H1 (cell line): ENCODE measurements at regions not wholly inside any gene's neighbourhood (a gene's known extent, or its start where the extent isn't known, plus 50 kb on each side); places are given as distances from the start of the nearest gene placed in this dataset.

Source experiments
- CTCF ChIA-PET: fragments of 300-600 bp; sonication (Branson Sonifier 250); formaldehyde crosslinking; loops from one replicate; lab custom pipeline; 2021; ENCODE audit not compliant: partially characterized antibody; lab: Charles Lee
- POLR2A ChIA-PET: fragments of 300-600 bp; sonication (Branson Sonifier 250); formaldehyde crosslinking; loops from one replicate; lab custom pipeline; 2021; ENCODE audit warnings: inconsistent platforms; ENCODE audit not compliant: partially characterized antibody; lab: Charles Lee
- DNase-seq, 2 experiments: peaks; one replicate each; pipeline versions ENCODE4 v3.0.0 to v3.0.0-alpha.2; 2010 to 2022; ENCODE audit warnings: low spot score in 2 of 2, low read depth in 1 of 2, mixed read lengths in 1 of 2
- FAIRE-seq: peaks from 2 replicates; lab custom pipeline; 2011; peaks lifted over from hg19 to GRCh38; lab: Jason Lieb, UNC
- H2AFZ ChIP-seq: 2 replicates; pipeline ENCODE4 v1.8.1; 2012; ENCODE audit warnings: low read length, inconsistent platforms
- H2AK5ac ChIP-seq: 2 replicates; pipeline ENCODE4 v1.6.1; 2013; ENCODE audit warnings: low read depth, low read length
- H2BK120ac ChIP-seq: replicated peaks from 2 replicates; pipeline ENCODE3; 2013; ENCODE audit warnings: low read depth, low read length, inconsistent platforms
- H2BK12ac ChIP-seq: 2 replicates; pipeline ENCODE4 v1.6.1; 2013; ENCODE audit warnings: low read depth, low read length
- H2BK15ac ChIP-seq: 2 replicates; pipeline ENCODE4 v1.6.1; 2013; ENCODE audit warnings: low read length
- H2BK20ac ChIP-seq: 2 replicates; pipeline ENCODE4 v1.6.1; 2013; ENCODE audit warnings: low read length
- H2BK5ac ChIP-seq: 2 replicates; pipeline ENCODE4 v1.6.1; 2013; ENCODE audit warnings: low read depth, low read length
- H3K14ac ChIP-seq: 2 replicates; pipeline ENCODE4 v1.6.1; 2013; ENCODE audit warnings: inconsistent platforms; ENCODE audit not compliant: insufficient read length
- H3K18ac ChIP-seq: 2 replicates; pipeline ENCODE4 v1.6.1; 2013; ENCODE audit warnings: low read length; ENCODE audit errors: extremely low read depth
- H3K23ac ChIP-seq: 2 replicates; pipeline ENCODE4 v1.6.1; 2013; ENCODE audit warnings: inconsistent platforms; ENCODE audit not compliant: insufficient read length
- H3K23me2 ChIP-seq: 2 replicates; pipeline ENCODE4 v1.6.1; 2013; ENCODE audit warnings: low read depth, low read length
- H3K27ac ChIP-seq: 2 replicates; pipeline ENCODE4 v1.6.1; 2011; ENCODE audit warnings: low read depth, low read length, inconsistent platforms
- H3K27me3 ChIP-seq, 4 experiments: replicated peaks in 1 of 4; 1 replicate in 1 of 4; 2 replicates in 3 of 4; pipeline versions ENCODE4 v1.6.1 to v1.8.1; 2011 to 2013; ENCODE audit warnings: low read length in 3 of 4, mild to moderate bottlenecking in 3 of 4, inconsistent platforms in 2 of 4, mixed read lengths in 2 of 4, moderate library complexity in 1 of 4; ENCODE audit not compliant: control insufficient read depth in 3 of 4, insufficient read depth in 3 of 4; ENCODE audit errors: extremely low read depth in 1 of 4
- H3K36me3 ChIP-seq, 4 experiments: 2 replicates each; pipeline versions ENCODE4 v1.6.1 to v1.8.1; 2011 to 2013; ENCODE audit warnings: mild to moderate bottlenecking in 4 of 4, low read length in 3 of 4, moderate library complexity in 2 of 4, control low read depth in 1 of 4, inconsistent platforms in 1 of 4; ENCODE audit not compliant: insufficient read depth in 4 of 4, control insufficient read depth in 2 of 4
- H3K4ac ChIP-seq: replicated peaks from 2 replicates; pipeline ENCODE3; 2013; ENCODE audit warnings: low read length, low read depth, mixed read lengths, inconsistent platforms; ENCODE audit not compliant: insufficient read length
- H3K4me1 ChIP-seq, 4 experiments: replicated peaks in 1 of 4; 1 replicate in 1 of 4; 2 replicates in 3 of 4; pipeline versions ENCODE4 v1.6.1 to v1.8.1; 2011 to 2013; ENCODE audit warnings: low read length in 3 of 4, inconsistent platforms in 2 of 4, mixed read lengths in 1 of 4; ENCODE audit not compliant: insufficient read depth in 4 of 4, control insufficient read depth in 3 of 4
- H3K4me2 ChIP-seq, 2 experiments: 2 replicates each; pipeline versions ENCODE4 v1.6.1 to v1.8.1; 2011 to 2013; ENCODE audit warnings: low read depth in 2 of 2, low read length in 2 of 2, control low read depth in 1 of 2, inconsistent platforms in 1 of 2, mild to moderate bottlenecking in 1 of 2; ENCODE audit not compliant: insufficient read depth in 1 of 2
- H3K4me3 ChIP-seq, 4 experiments: fragments of 200-600, 300-600 bp in 1 of 4; sonication (generic), shearing (Covaris generic), sonication (Bioruptor Twin) in 1 of 4; 2 replicates each; pipeline versions ENCODE4 v1.5.1 to v1.8.1; 2011 to 2016; ENCODE audit warnings: low read length in 4 of 4, low read depth in 3 of 4, control low read depth in 2 of 4, inconsistent platforms in 2 of 4, mild to moderate bottlenecking in 2 of 4, mixed read lengths in 1 of 4, moderate library complexity in 1 of 4; ENCODE audit not compliant: insufficient read depth in 2 of 4; ENCODE audit errors: extremely low read depth in 1 of 4
- H3K56ac ChIP-seq: replicated peaks from 2 replicates; pipeline ENCODE3; 2013; ENCODE audit warnings: low read depth, mild to moderate bottlenecking, mixed read lengths, low read length, inconsistent platforms; ENCODE audit not compliant: insufficient read length
- H3K79me1 ChIP-seq: 2 replicates; pipeline ENCODE4 v1.6.1; 2013; ENCODE audit warnings: low read depth, low read length, control low read depth
- H3K79me2 ChIP-seq, 2 experiments: 2 replicates each; pipeline versions ENCODE4 v1.6.1 to v1.8.1; 2012 to 2013; ENCODE audit warnings: low read length in 2 of 2, mild to moderate bottlenecking in 2 of 2, inconsistent platforms in 1 of 2; ENCODE audit not compliant: insufficient read depth in 2 of 2, control insufficient read depth in 1 of 2
- H3K9ac ChIP-seq, 4 experiments: replicated peaks in 1 of 4; 1 replicate in 1 of 4; 2 replicates in 3 of 4; pipeline versions ENCODE4 v1.6.1 to v1.8.1; 2011 to 2013; ENCODE audit warnings: low read depth in 3 of 4, low read length in 3 of 4, control low read depth in 2 of 4, mild to moderate bottlenecking in 2 of 4, moderate library complexity in 2 of 4, inconsistent platforms in 1 of 4; ENCODE audit errors: extremely low read depth in 1 of 4
- H3K9me3 ChIP-seq, 2 experiments: 2 replicates each; pipeline versions ENCODE4 v1.6.1 to v1.8.1; 2012 to 2013; ENCODE audit warnings: mild to moderate bottlenecking in 2 of 2, moderate library complexity in 2 of 2, control low read depth in 1 of 2, inconsistent platforms in 1 of 2, low read depth in 1 of 2, low read length in 1 of 2, mixed read lengths in 1 of 2; ENCODE audit not compliant: insufficient read depth in 2 of 2
- H4K20me1 ChIP-seq, 2 experiments: replicated peaks in 1 of 2; 2 replicates each; pipeline versions ENCODE3 to v1.8.1; 2011 to 2013; ENCODE audit warnings: inconsistent platforms in 2 of 2, low read length in 2 of 2, mild to moderate bottlenecking in 1 of 2; ENCODE audit not compliant: insufficient read depth in 2 of 2, control insufficient read depth in 1 of 2
- H4K5ac ChIP-seq: 2 replicates; pipeline ENCODE4 v1.6.1; 2013; ENCODE audit warnings: low read length, low read depth, mixed read lengths, inconsistent platforms; ENCODE audit not compliant: insufficient read length
- H4K8ac ChIP-seq: 2 replicates; pipeline ENCODE4 v1.8.0; 2013; ENCODE audit warnings: mild to moderate bottlenecking, moderate library complexity, low read length, inconsistent platforms; ENCODE audit not compliant: insufficient read depth; ENCODE audit errors: extremely low read depth
- H4K91ac ChIP-seq: replicated peaks from 2 replicates; pipeline ENCODE3; 2013; ENCODE audit warnings: low read length, mixed read lengths, inconsistent platforms; ENCODE audit not compliant: insufficient read length
- CTBP2 ChIP-seq: IDR thresholded peaks from 2 replicates; pipeline ENCODE4 v1.7.0; 2011; ENCODE audit warnings: borderline replicate concordance, mild to moderate bottlenecking, moderate library complexity, mixed read lengths, low read length; ENCODE audit not compliant: insufficient read depth, insufficient read length
- EGR1 ChIP-seq: IDR thresholded peaks from 2 replicates; pipeline ENCODE4 v1.6.1; 2011; ENCODE audit warnings: low read depth, low read length, borderline replicate concordance
- RBBP5 ChIP-seq: IDR thresholded peaks from 2 replicates; pipeline ENCODE4 v1.7.1; 2012; ENCODE audit warnings: low read depth, mild to moderate bottlenecking, inconsistent platforms, low read length, moderate library complexity, borderline replicate concordance
- SIN3A ChIP-seq, 2 experiments: IDR thresholded peaks in 1 of 2; conservative IDR thresholded peaks in 1 of 2; 2 replicates each; pipeline ENCODE4 v1.6.1; 2011 to 2012; ENCODE audit warnings: low read length in 2 of 2, improper control_type of control experiment in 1 of 2, low read depth in 1 of 2, mild to moderate bottlenecking in 1 of 2
- SIRT6 ChIP-seq: IDR thresholded peaks from one replicate; pipeline ENCODE4 v1.7.1; 2012; ENCODE audit warnings: low read length, inconsistent platforms
- SP1 ChIP-seq: IDR thresholded peaks from 2 replicates; pipeline ENCODE4 v1.6.1; 2011; ENCODE audit warnings: low read depth, low read length
- TBP ChIP-seq: IDR thresholded peaks from 2 replicates; pipeline ENCODE4 v1.6.1; 2011; ENCODE audit warnings: low read depth, low read length, improper control_type of control experiment
- WGBS, 2 experiments: shearing (Covaris generic) in 1 of 2; methylation state at CpG; one replicate each; pipeline versions ENCODE4 v1.1.6 to v1.1.7; 2013 to 2015; ENCODE audit warnings: low lambda C conversion rate in 2 of 2, mixed read lengths in 2 of 2, inconsistent platforms in 1 of 2, low coverage in 1 of 2, missing lambda C conversion rate in 1 of 2; ENCODE audit not compliant: insufficient replicate concordance in 2 of 2, insufficient coverage in 1 of 2, insufficient read length in 1 of 2; ENCODE audit errors: extremely low coverage in 1 of 2, missing lambda C conversion rate in 1 of 2; 5-methylcytosine and 5-hydroxymethylcytosine counted together
- TF ChIP-seq, protein P1 (sequence below): IDR thresholded peaks from 2 replicates; pipeline ENCODE4 v1.6.1; 2012; ENCODE audit warnings: inconsistent platforms
- TF ChIP-seq, protein P2 (sequence below): IDR thresholded peaks from 2 replicates; pipeline ENCODE4 v1.6.1; 2011; ENCODE audit warnings: low read depth, mild to moderate bottlenecking, low read length; ENCODE audit not compliant: insufficient read depth
- TF ChIP-seq, protein P3 (sequence below): IDR thresholded peaks from 2 replicates; pipeline ENCODE4 v1.6.1; 2012; ENCODE audit warnings: inconsistent platforms
- TF ChIP-seq, protein P4 (sequence below): IDR thresholded peaks from 2 replicates; pipeline ENCODE4 v1.6.1; 2011; ENCODE audit warnings: low read length, improper control_type of control experiment

DNA sequence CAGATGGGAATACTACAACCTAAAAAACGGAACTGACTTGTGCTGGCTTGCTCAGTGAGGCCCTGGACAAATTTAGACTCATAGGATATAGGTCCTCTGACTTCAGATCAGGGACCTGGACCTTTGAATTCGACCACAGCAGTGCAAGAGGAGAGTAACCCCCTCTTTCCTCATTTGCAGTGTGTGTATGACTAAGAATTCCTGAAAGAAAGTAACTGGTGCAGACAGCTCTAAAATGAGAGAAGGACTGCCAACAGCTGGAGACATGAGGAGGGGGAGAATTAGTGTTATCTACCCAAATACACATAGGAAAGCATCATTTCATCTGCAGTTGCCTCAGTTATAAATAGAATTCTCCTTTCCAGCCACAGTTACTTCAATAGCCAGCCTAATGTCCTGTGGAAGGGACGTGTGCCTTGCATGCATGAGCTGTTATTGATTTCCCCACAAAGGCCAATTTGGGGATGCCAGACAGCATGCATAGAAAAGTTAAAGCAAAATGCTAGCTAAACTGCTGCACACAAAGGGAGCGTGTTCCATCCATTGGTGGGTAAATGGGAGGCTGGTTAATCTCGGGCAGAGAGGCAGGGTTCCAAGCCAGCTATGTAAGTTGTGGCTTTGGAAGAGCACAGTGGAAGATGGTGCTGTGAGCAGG lies 442.7 kb downstream of the CDK5RAP2 start:
- Histone ChIP-seq H4K5ac (no peak overlapping the region), H3K18ac (no peak overlapping the region), H2BK120ac (no peak overlapping the region), H2BK12ac (no peak overlapping the region), H3K79me2 (no peaks in the 10 kb centered on the region), H2AK5ac (no peak overlapping the region), H4K8ac (no peak overlapping the region), H3K36me3 (no peaks in the 10 kb centered on the region), H3K9me3 (peaks cover 18 to 26% of the 10 kb centered on the region in 2 experiments; a peak in 3 of 4 replicates), H3K23ac (no peak overlapping the region), H3K14ac (no peak overlapping the region), H3K4ac (no peak overlapping the region), H2BK15ac (no peak overlapping the region), H3K9ac (no peak overlapping the region), H3K23me2 (no peaks in the 10 kb centered on the region), H3K4me3 (no peak overlapping the region), H3K4me2 (no peak overlapping the region), H3K27ac (no peak overlapping the region), H4K91ac (no peak overlapping the region), H2BK5ac (no peak overlapping the region), H3K56ac (no peak overlapping the region), H3K4me1 (no peaks in the 10 kb centered on the region), H2AFZ (no peak overlapping the region), H3K79me1 (no peaks in the 10 kb centered on the region), H4K20me1 (no peaks in the 10 kb centered on the region), H2BK20ac (no peak overlapping the region), H3K27me3 (no peaks in the 10 kb centered on the region)
- DNase-seq (no peak), FAIRE-seq (no peak)
- POLR2A ChIA-PET = no interaction called here
- WGBS, 2 experiments = 84% methylated on average over 5 of the region's 5 CpGs; no CpG with 5 or more reads in 1 of the 2 experiments
- CTCF ChIA-PET = interaction anchor here (1.6 kb wide), 1 partner anchor 368 kb away, joined by 3 read pairs; no protein-coding TSS in a partner anchor
- TF ChIP-seq, protein P1, sequence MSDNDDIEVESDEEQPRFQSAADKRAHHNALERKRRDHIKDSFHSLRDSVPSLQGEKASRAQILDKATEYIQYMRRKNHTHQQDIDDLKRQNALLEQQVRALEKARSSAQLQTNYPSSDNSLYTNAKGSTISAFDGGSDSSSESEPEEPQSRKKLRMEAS = no peak
- TF ChIP-seq TBP (no peak), CTBP2 (no peak), SIRT6 (no peak), EGR1 (no peak), SIN3A (conservative IDR thresholded peaks at IDR 0.05 in 1 of 2, IDR thresholded peaks at IDR 0.05 in 1 of 2; ENCODE audit: low read depth in 1 of 2, low read length in 2 of 2) (no peak), SP1 (no peak), RBBP5 (no peak)
- TF ChIP-seq, protein P2, sequence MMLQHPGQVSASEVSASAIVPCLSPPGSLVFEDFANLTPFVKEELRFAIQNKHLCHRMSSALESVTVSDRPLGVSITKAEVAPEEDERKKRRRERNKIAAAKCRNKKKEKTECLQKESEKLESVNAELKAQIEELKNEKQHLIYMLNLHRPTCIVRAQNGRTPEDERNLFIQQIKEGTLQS = no peak
- TF ChIP-seq, protein P3, sequence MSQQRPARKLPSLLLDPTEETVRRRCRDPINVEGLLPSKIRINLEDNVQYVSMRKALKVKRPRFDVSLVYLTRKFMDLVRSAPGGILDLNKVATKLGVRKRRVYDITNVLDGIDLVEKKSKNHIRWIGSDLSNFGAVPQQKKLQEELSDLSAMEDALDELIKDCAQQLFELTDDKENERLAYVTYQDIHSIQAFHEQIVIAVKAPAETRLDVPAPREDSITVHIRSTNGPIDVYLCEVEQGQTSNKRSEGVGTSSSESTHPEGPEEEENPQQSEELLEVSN = no peak
- TF ChIP-seq, protein P4, sequence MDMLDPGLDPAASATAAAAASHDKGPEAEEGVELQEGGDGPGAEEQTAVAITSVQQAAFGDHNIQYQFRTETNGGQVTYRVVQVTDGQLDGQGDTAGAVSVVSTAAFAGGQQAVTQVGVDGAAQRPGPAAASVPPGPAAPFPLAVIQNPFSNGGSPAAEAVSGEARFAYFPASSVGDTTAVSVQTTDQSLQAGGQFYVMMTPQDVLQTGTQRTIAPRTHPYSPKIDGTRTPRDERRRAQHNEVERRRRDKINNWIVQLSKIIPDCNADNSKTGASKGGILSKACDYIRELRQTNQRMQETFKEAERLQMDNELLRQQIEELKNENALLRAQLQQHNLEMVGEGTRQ = no peak
